SK-N-SH (cell line): ENCODE measurements at regions not wholly inside any gene's neighbourhood (a gene's known extent, or its start where the extent isn't known, plus 50 kb on each side); places are given as distances from the start of the nearest gene placed in this dataset.

Experiments
- EZH2phosphoT487 ChIP-seq: fragments of 200-600 bp; sonication (generic); IDR thresholded peaks from 2 replicates; pipeline ENCODE4 v1.6.1; 2017; ENCODE audit warnings: low read depth, mixed run types, mild to moderate bottlenecking, antibody characterized with exemption, moderate library complexity, borderline replicate concordance
- FOXJ3 ChIP-seq: sonication (generic); formaldehyde crosslinking; IDR thresholded peaks from 2 replicates; pipeline ENCODE4 v1.5.1; 2020; ENCODE audit warnings: mild to moderate bottlenecking, missing genetic modification reagents
- TAF1 ChIP-seq: IDR thresholded peaks from 2 replicates; pipeline ENCODE4 v1.6.1; 2012; ENCODE audit warnings: low read depth, mild to moderate bottlenecking, low read length, moderate library complexity, borderline replicate concordance
- TF ChIP-seq, protein P1 (sequence below): fragments of 200-600 bp; sonication (generic); IDR thresholded peaks from 2 replicates; pipeline ENCODE4 v1.6.1; 2017; ENCODE audit warnings: antibody characterized with exemption, mild to moderate bottlenecking, moderate library complexity

- no peak for TF ChIP-seq FOXJ3
- no peak for TF ChIP-seq EZH2phosphoT487
- no peak for TF ChIP-seq TAF1
- TF ChIP-seq, protein P1, sequence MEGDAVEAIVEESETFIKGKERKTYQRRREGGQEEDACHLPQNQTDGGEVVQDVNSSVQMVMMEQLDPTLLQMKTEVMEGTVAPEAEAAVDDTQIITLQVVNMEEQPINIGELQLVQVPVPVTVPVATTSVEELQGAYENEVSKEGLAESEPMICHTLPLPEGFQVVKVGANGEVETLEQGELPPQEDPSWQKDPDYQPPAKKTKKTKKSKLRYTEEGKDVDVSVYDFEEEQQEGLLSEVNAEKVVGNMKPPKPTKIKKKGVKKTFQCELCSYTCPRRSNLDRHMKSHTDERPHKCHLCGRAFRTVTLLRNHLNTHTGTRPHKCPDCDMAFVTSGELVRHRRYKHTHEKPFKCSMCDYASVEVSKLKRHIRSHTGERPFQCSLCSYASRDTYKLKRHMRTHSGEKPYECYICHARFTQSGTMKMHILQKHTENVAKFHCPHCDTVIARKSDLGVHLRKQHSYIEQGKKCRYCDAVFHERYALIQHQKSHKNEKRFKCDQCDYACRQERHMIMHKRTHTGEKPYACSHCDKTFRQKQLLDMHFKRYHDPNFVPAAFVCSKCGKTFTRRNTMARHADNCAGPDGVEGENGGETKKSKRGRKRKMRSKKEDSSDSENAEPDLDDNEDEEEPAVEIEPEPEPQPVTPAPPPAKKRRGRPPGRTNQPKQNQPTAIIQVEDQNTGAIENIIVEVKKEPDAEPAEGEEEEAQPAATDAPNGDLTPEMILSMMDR = no peak
Measured at GRCh38 chr9:88326015-88326414, 62.2 kb upstream of the SPIN1 start.
